Lower lobe of right lung (tissue), 2 donors: ENCODE measurements at regions not wholly inside any gene's neighbourhood (a gene's known extent, or its start where the extent isn't known, plus 50 kb on each side); places are given as distances from the start of the nearest gene placed in this dataset.

ENCODE experiments used
- ATAC-seq, 2 donors: fragments of 200-7000 bp; cut with Tn5 transposase; one replicate each; pipeline ENCODE4 v1.9.1; 2020 to 2022; ENCODE audit warnings: mild to moderate bottlenecking in 2 of 2, moderate library complexity in 2 of 2
- DNase-seq: peaks from one replicate; pipeline ENCODE4 v3.0.0-alpha.2; 2020
- H3K27ac ChIP-seq: fragments of 200-600 bp; one replicate; pipeline ENCODE4 v1.8.0; 2022
- H3K27me3 ChIP-seq: fragments of 200-600 bp; one replicate; pipeline ENCODE4 v1.8.0; 2022; ENCODE audit warnings: low read depth
- H3K36me3 ChIP-seq: fragments of 200-600 bp; one replicate; pipeline ENCODE4 v1.8.0; 2022; ENCODE audit warnings: mild to moderate bottlenecking
- H3K4me1 ChIP-seq: fragments of 200-600 bp; one replicate; pipeline ENCODE4 v1.8.0; 2022
- H3K4me3 ChIP-seq: fragments of 200-600 bp; one replicate; pipeline ENCODE4 v1.8.0; 2022; ENCODE audit warnings: mild to moderate bottlenecking
- H3K9me3 ChIP-seq: fragments of 200-600 bp; one replicate; pipeline ENCODE4 v1.8.0; 2022
- CTCF ChIP-seq: fragments of 200-600 bp; IDR thresholded peaks from one replicate; pipeline ENCODE4 v1.8.0; 2022; ENCODE audit warnings: antibody characterized with exemption, mild to moderate bottlenecking
- intact Hi-C: fragments of 100-400 bp; cut with DNase I; formaldehyde crosslinking; loops from one replicate; pipeline ENCODE4 v1.11.0; 2022
- donor health status: DM: no; HTN: yes; CAD: no; lungs with severe emphysema.

DNA sequence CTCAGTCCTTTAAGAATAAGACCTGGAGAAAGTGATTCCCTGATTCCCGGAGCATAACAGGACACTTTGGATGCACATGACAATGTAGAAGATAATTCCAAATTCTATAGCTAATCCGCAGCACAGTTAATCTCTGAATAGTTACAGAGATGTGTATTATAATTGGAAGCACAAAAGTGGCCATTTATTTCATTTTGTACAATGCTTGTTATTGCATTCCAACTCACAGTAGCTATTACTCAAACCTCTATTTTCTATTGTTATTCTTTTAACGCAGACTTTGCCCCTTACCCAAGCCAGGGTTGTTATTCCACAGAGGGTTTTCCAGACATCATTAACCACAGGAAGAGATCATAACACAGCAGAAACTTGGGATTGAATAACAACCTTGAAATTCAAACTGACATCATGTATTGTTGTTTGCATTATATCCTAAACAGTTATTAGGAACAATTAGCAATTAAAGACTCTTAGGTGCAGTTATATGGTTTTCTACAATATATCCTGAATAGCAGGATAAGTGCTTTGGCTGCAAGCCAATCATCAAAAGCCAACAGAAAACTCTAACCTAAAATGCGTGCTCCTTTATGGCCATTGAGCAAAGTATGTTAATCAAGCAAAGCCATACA is 984.0 kb upstream of the TENM3 start:
- ATAC-seq = no peak
- Histone ChIP-seq H3K4me1 (no peaks in the 10 kb centered on the region), H3K4me3 (no peak overlapping the region), H3K27me3 (no peaks in the 10 kb centered on the region), H3K36me3 (no peaks in the 10 kb centered on the region), H3K27ac (no peak overlapping the region), H3K9me3 (no peaks in the 10 kb centered on the region)
- TF ChIP-seq CTCF = no peak
- intact Hi-C loops = no loop called here
- DNase-seq = no peak

DNA sequence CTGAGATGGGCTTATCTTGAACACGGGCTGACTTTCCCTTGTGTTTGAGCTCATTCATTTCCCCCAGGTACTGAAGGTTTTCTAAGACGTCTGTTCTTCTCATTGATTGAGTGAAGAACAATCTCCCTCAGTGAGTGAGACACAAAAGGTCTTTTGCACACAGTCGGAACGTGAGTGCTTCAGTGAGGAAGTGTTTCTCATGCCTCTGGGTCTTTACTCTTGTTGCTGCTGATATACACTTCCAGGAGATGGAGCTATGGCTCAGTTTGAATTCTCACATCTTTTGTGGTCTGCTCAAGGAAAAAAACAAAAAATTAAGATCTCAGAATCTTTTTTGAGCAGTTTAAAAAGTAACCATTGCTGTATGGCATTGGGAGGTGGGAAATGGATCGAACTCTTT is 981.9 kb upstream of the TENM3 start:
- H3K4me3 ChIP-seq = no peak overlapping the region
- H3K9me3 ChIP-seq = no peaks in the 10 kb centered on the region
- intact Hi-C loops = no loop called here
- H3K4me1 ChIP-seq = no peaks in the 10 kb centered on the region
- DNase-seq = no peak
- no peaks in the 10 kb centered on the region for H3K36me3 ChIP-seq
- H3K27me3 ChIP-seq = no peaks in the 10 kb centered on the region
- no peak for ATAC-seq
- no peak overlapping the region for H3K27ac ChIP-seq
- no peak for TF ChIP-seq CTCF

- ATAC-seq (no peak), DNase-seq (no peak)
- Histone ChIP-seq H3K4me1 (no peaks in the 10 kb centered on the region), H3K36me3 (no peaks in the 10 kb centered on the region), H3K27ac (no peak overlapping the region), H3K9me3 (no peaks in the 10 kb centered on the region), H3K4me3 (no peak overlapping the region), H3K27me3 (no peaks in the 10 kb centered on the region)
- no peak for TF ChIP-seq CTCF
- intact Hi-C loops = no loop called here
These were observed 978.3 kb upstream of the TENM3 start for GRCh38 chr4:181264893-181265292.

DNA sequence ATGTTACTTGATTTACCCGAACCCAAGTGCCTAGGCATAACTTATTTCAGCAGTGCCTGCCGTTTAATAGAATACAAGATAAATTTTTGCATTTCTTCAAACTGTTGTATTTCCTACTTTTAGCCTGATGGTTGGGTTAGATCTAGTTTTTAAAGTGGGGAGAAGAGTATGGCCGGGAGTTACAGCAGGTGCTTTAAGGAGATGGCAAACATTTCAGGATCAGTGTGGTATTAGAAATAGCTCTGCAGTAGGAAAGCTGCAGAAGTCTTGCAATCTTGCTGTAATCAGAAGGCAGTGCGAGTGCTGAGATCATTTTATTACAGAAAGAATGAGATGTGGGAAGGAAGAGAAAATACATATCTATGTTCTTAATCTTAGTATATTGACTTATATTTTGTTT is 977.8 kb upstream of the TENM3 start:
- no peak for DNase-seq
- no peak for TF ChIP-seq CTCF
- Histone ChIP-seq H3K36me3 (no peaks in the 10 kb centered on the region), H3K27me3 (no peaks in the 10 kb centered on the region), H3K4me1 (no peaks in the 10 kb centered on the region), H3K27ac (no peak overlapping the region), H3K4me3 (no peak overlapping the region), H3K9me3 (no peaks in the 10 kb centered on the region)
- no peak for ATAC-seq
- intact Hi-C loops = no loop called here

GRCh38 chr4:181271116-181271640 is 972.0 kb upstream of the TENM3 start:
- Histone ChIP-seq H3K4me1 (no peaks in the 10 kb centered on the region), H3K4me3 (no peak overlapping the region), H3K36me3 (no peaks in the 10 kb centered on the region), H3K27me3 (no peaks in the 10 kb centered on the region), H3K9me3 (no peaks in the 10 kb centered on the region), H3K27ac (no peak overlapping the region)
- TF ChIP-seq CTCF = no peak
- no peak for DNase-seq
- no peak for ATAC-seq
- intact Hi-C loops = no loop called here

DNA sequence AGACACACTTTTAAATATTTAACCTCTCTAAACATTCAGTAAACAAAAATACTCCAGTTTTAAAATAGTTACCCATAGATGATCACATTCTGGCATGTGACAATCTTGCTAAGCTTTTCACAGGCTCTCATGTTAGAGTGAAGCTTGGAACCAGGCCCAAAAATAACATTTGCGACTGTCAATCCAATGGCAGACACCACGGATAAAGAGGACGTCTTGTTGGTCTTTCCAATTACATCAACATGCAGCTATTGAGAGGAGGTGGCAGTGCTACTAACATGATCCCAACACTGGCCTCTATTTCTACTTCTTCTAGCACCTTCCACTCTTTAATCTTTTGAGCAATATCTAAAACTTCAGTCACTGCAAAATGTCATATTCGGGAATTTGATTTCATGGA is 970.8 kb upstream of the TENM3 start:
- Histone ChIP-seq H3K36me3 (no peaks in the 10 kb centered on the region), H3K27ac (no peak overlapping the region), H3K4me1 (no peaks in the 10 kb centered on the region), H3K9me3 (no peaks in the 10 kb centered on the region), H3K4me3 (no peak overlapping the region), H3K27me3 (no peaks in the 10 kb centered on the region)
- DNase-seq = no peak
- intact Hi-C loops = no loop called here
- no peak for TF ChIP-seq CTCF
- no peak for ATAC-seq
